ENCODE measurements at regions not wholly inside any gene's neighbourhood (a gene's known extent, or its start where the extent isn't known, plus 50 kb on each side); places are given as distances from the start of the nearest gene placed in this dataset.

DNA sequence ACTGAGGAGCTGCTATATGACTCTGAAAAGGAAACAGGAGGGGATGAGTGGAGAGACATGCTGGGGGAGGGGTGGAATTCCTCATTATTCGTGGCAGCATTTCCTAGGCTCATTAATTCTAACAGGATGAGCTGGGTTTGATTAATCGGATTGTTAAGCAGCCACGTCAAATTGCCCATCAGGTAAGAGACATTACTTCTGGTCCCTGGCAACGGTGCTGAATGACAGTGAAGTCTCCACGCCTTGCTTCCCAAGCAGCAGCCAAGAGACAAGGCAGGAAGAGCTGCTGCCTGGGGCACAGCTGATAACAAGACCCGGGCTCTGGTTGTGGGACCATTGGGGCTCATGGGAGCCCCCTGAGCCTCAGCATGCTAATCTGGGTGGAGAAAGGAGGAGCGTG is 86.6 kb downstream of the MARCHF4 start:
- DNase-seq = no peak

DNA sequence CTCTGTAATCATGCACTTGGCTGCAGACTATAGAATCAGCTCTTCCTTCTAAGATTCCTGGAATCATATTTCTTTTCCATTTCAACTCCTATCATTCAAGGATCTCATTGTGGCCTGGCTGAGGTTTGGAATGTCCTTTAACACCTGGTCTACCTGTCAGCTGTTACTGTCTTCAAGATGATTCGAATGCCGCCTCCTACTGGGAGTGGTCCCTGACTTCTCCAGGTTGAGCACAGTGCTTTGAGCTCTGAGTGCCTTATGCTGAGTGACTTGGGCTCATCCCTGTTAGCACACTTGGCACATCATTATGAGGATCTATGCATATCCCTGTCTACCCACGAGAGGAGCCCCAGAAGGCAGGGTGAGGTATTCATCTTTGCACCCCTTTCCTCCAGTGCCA is 87.6 kb downstream of the MARCHF4 start:
- no peak for DNase-seq

DNA sequence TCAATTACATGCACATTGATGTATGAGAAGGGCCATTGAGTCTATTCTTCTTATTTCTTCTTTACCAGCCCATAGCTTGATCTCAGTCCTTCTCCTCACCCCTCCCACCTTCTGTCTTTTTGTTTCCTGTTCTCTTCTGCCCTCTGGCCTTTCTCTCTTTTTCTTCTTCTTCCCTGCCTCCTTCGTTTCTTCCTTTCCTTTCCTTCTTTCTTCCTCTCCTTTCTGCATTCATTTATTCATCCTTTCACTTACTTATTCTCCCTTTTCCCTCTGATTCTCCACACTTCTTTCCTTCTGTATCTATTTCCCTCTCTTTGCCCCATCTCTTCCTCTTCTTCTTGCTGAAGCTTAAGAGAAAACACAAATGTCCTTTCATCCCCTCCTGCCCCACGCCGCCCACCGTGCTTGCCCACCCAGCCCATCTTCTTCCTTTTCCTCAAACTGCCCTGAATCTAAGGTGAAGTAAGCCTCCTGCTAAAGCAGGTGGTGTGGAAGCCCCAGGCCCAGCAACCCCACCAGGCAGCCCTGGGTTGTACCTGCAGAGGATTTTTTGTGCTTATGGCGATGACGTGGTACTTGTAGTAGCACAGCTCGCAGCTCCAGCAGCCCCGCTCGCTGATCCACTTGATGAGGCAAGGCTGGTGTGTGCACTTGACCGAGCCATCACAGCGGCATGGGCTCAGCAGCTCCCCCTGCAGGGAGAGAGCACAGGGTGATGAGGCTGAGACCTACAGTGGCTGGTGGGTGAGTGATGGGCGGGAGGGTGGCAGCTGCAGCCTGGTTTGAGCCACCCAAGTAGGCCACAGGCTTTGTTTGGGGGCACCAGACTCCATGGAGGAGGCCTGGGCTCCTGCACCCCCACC is 89.0 kb downstream of the MARCHF4 start:
- DNase-seq = no peak

DNA sequence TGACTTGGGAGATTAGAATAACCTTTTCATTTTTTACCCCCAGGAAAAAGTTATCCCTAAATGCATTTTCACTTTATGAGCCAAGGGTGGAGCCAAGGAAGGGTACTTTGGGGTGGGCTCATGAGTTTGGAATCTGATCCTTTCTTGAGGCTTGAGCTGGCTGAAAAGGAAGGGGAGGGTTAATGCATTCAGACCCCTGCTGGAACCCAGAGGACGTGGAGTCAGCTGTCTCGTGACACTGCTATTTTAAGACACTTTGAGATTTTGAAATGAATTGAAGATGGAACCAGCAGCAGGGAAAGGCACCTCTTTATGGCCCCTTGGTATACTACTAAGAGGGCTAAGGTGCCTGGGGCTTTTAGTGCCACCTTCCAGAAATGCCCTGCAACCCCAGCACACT is 90.4 kb downstream of the MARCHF4 start:
- no peak for DNase-seq

DNA sequence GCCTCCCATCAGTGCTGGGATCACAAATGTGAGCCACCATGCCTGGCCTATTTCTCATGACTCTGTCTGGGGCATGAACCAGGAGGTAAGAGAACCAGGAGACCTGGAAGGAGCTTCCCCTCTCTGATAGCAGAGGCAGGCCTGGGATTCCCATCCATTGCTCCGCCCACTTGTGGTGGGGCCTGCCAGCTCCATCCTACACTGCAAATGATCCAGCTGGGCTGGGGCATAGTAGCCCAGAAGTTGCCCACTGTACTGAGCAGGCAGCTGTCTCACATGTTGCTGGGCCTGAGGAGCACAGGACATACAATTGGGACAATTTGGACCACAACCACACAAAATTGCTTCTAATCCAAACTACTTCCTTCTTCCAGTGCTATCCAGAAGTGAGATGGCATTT is 91.0 kb downstream of the MARCHF4 start:
- DNase-seq = no peak

DNA sequence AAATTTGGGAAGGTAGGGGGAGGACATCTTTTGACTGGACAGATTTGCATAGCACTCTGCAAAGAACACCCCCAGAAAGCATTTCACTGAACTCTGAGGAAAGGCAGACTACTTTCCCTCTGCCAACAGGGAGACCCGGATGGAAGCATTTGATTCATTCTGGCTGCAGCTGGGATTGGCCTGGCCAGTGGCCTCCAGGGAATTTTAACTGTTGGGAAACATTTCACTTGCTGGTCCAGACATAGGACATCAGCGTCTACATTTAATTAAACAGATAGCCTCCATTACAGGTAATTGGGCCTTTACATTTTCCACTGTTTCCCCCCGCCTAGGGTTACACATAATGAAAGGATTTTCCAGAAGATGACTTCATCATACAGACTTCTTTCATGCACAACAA is 92.8 kb downstream of the MARCHF4 start:
- no peak for DNase-seq

DNA sequence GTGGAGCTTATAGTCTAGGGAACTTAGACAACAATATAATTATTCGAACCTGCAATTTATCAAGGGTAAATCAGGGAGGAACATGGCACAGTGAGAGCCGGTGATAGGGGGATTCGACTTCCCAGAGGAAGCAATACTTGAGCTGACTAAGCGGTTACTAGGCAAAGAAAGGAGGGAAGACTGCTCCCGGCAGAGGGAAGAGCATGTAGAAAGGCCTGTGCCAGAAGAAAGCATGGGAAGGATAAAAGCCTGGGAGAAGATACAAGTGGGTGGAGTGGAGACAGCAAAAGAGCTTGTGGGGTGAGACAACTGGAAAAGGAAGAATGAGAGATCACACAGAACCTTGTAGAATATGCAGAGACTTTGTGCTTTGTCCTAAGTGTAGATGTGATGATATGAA is 93.3 kb downstream of the MARCHF4 start:
- DNase-seq = no peak

DNA sequence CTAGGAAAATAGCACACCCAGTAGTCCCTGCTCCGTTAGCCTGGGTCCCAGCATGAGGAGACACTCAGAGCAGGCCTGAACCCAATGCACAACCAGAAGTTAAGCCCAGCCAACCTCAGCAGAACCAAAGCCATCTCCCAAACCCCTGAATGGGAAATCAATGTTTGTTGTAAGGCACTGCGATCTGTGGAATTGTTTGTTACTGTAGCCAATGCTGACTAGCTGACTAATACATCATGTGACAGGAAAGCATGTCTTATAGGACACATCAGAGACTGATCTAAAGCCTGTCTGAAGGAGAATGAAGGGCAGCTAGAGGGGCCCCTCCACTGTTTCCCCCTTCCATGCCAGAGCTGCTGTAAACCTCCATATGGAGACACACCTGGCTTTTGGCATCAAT is 96.4 kb downstream of the MARCHF4 start:
- no peak for DNase-seq

DNA sequence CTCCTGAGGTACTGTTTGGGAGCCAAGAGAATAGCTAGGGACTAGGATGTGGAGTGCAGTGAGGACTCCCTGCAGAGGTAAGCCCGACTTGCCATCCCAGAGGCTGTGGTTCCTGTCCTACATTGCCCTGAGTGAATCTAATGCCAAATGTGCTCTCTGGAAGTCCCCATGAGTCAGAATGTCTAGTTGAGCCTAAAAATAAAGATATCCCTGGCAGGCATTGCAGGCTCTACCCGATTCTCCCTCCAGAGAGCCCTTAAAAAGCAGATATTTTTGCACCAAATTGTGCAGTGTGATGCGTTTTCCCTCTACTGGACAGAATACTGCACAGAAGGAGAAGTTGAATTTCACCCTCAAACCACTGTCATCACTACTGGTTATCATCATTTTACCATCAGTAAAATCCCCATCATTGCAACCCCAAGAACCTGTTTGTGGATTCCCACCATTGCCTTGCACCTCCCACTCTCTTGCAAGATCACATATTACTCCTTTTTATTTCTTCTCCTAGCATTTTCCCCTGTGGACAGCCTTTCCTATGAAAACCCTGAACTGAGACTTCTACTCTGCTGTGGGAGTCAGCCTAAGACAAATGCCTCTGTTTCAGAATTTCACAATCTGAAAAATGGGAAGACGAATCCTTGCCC is 98.0 kb downstream of the MARCHF4 start:
- no peak for DNase-seq

DNA sequence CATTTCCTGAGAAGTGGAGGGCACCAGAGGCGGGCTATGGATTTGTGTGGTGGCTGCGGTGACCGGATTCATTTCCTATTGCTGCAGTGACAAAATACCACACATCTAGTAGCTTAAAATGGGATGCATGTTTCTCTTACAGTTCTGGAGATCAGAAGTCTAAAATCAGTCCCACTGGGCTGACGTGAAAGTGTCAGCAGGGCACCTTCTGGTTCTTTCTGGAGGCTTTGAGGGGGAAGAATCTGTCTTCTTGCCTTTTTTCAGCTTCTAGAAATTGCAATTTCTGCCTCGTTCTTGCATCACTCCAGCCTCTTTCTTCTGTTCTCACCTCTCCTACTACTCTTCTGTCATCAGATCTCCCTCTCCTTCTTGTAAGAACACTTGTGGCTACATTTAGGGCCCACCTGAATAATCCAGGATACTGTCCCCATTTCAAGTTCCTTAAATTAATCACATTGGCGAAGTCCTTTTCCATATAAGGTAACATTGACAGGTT is 111.2 kb downstream of the MARCHF4 start:
- no peak for DNase-seq

DNA sequence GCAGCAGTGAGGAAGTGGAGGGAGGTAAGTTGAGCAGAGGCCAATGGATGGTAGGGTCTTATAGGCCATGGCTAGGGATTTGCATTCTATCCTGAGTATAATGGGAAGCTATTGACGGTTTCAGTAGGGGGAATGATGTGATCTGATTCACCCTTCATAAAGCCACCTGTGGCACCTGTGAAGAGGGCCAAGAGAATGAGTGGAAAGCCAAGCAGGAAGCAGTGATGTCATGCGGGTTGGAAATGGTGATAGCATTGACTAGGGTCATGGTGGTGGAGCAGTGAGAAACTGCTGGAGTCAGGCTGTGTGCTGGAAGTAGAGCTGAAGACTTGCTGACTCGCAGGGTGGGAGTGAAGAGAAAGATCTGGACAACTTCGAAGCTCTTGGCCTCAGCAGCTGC is 111.7 kb downstream of the MARCHF4 start:
- no peak for DNase-seq

DNA sequence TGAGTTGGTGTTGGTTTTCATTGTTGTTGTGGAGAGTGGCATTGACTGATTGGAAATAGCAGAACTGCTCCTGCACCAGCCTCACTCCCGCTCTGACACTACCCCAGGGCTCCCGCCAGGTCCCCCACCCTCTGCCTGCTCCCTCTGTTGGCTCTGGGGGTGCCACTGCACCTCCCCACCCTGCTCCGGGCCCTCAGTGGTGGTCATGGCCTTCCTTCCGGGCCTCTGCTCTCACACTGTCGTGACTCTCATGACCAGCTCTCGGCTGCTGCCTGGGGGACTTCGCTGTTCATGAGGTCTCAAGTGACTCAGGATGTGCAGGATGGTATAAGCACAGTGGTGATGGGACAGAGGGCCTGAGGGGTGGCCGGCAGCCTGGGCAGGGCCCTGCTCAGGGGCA is 113.2 kb downstream of the MARCHF4 start:
- no peak for DNase-seq

DNA sequence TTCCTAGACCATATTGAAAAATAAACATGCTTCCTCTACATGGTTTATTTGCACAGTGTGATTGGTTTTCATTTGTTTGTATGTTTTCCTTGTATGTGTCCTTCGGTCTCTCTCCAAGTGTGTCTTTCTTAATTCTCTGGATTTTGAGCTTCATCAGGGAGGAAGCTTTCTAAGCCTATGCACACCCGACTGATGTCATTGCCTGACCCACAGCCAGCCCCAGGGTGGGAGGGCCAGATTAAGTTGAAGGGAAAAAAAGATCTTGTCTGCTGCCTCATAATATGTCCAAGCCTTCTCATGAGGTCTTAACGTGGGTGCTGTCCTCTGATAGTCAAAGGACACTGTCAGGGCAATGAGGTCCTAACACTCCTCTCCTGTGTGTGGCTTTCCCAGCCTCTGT is 115.2 kb downstream of the MARCHF4 start:
- DNase-seq = no peak

Measured in hippocampal formation (tissue), 2 donors.